ENCODE measurements at regions not wholly inside any gene's neighbourhood (a gene's known extent, or its start where the extent isn't known, plus 50 kb on each side); places are given as distances from the start of the nearest gene placed in this dataset.
"Not testable (repeated sequence)": the region's sequence is repeated elsewhere in the genome, so short reads cannot be mapped to it uniquely, and the experiment has no call there.

DNA sequence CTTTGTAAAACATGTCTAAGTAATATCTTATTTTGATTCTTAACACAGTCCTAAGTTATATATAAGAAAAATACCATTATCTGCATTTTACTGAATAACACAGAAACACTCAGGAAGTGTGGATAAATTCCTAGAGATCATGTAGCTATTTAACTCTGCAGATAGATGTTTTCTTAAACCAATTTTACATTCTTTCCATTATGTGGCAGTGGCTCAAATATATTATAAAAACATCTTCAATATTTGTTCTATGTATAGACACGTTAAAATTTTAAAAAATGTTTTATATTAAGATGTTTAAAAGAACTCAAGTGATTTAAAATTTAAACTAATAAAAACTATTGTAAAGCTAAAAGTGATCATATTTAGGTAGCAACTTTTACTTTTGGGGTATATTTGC is 683.8 kb downstream of the DIPK2A start:
- no peak for DNase-seq

DNA sequence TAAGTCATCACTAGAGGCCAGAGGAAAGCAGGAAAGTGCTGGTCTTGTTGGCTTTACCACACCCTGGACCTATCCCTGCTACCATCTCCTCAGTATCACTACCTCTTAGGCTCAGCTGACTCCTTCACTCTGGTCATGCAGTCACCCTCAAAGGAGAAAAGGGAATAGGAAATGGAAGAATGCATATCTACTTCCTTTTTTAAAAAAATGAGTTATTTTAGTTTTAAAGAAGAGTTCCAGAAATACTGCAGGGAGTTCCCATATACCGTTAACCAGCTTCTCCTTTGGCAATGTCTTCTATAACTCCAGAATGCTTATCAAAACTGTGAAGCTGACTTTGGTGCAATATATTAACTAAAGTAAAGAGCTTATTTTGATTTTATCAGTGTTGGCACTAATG is 688.6 kb downstream of the DIPK2A start:
- no peak for DNase-seq

DNA sequence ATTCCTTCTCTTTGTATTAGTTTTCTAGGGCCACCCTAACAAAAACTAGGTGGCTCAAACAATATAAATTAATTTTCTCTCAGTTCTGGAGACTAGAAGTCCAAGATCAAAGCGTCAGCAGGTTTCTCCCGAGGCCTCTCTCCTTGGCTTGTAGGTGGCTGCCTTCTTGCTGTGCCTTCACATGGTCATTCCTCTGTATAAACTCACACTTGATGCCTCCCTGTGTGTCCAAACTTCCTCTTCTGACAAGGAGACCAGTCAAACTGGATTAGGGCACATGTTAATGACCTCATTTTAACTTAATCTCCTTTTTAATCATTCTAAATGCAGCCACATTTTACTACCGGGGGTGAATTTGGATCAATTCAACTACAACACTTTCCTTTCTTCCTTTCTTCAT is 691.1 kb downstream of the DIPK2A start:
- no peak for DNase-seq

DNA sequence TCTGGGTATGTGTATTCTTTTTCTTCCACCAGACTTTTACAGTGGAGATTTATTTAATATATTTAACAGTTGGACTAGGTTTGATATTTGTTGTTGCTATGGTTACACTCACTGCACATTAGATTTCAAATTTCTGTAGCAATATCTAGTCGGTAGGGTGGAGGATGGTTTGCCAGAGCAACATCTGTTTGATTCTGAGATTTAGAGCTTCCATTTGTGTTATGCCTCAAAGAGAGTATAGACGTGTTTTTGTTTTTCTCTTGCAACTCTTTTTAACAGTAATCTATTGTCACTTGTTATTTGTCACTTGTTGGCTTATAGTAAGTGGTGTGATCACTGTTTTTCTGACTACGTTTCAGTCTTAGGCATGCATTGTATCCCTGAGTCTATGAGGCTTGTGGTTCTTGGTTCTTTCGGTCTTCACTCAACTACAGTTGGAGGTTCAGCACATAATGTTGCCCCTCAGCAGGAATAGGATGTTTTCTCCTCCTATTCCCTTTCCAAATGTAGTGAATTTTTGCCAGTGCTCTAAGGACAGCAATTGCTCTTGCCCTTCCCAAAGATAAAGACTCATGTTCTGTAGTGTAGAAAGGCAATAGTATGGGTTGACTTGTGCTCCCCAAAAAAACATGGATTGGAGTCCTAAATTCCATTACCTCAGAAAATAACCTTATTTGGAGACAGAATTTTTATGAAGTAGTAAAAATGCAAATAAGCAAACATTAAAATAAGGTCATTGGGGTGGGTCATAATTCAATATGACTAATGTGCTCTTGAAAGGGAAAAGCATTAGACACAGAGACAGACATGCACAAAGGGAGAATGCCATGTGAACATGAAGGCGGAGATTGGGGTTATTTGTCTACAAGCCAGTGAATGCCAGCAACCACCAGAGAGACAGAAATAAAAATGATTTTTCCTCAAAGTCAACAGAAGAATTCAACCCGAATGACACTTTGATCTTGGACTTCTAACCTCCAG is 692.1 kb downstream of the DIPK2A start:
- DNase-seq = no peak

DNA sequence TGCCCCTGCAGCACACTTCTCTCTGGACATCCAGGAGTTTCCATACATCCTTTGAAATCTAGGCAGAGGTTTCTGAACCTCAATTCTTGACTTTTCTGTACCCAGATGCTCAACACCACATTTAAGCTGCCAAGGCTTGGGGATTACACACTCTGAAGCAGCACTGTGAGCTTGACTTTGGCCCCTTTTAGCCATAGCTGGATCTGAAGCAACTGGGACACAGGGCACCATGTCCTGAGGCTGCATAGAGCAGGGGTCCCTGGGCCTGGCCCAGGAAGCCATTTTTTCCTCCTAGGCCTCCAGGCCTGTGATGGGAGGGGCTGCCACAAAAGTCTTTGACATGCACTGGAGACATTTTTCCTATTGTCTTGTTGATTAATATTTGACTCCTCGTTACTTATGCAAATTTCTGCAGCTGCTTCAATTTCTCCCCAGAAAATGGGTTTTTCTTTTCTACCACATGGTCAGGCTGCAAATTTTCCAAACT is 694.0 kb downstream of the DIPK2A start:
- DNase-seq = no peak

DNA sequence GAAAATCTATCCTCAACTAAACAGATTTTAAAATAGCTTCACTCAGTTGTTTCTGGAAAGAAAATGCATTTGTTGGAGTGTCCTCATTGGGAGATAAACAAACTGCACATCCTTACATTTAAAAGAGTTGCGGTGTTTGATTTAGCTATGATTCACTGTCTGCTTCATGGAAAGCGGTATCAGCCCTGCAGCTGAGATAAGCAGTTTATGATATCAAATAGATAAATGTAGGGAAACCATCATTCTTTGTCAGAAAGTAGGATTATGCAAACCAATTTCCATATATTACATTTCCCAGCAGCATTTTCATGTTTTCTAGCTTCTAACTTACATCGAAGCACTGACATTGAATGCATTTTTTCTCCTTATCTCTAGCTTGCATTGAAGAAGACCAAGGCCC is 698.9 kb downstream of the DIPK2A start:
- no peak for DNase-seq

DNA sequence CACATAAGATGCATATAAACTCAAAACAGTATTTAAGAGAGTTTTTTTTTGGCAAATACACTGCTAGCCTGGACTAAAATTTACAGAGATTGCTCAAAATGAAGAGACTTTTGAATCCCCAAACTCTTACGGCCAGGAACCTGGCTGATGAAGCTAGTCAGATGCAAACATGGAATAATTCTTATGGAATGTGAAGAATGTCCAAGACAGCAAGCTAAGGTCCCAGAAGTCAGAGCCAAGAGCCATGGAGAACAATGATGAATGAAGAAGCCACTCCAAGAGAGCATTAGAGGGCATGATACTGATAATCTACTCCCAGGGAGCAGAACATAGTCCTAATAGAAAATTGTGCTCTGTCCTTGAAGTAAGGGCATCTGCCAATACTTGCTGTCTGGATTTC is 705.5 kb downstream of the DIPK2A start:
- DNase-seq = no peak

DNA sequence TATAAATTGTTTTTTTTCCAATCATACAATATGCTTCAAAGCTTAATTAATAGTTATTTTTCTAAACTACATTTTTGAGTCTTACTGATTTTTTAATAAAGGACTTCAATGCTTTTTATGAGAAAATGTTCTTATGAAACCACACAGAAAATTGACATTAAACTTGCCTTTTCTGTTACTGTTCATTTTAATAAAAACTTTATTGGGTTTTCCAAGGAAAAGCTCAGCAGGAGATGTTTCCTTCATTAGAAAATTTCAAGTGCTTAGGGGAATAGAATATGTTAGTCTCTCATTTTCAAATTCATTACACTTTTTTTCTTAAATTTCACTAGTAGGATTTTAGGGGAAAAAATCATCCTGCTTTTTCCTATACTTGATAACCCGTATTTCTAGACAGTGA is 711.4 kb downstream of the DIPK2A start:
- no peak for DNase-seq

DNA sequence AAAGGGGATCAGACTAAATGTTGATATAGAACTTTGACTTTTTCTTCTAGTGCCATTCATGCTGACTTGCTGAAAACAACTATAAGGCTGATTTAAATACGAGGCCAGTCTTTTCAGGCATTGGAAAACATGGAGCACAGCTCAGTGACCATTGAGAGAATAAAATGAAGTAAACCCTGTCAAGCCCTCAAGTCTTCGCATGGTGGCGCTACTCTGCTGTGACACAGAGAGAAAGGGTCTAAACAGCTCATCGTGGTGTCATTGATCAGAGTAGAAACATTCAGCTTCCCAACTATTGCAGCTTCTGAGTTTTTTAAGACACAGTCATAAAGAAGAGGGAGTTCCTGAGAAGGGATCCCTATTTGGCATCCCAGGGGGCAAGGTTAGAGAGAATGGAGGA is 716.2 kb downstream of the DIPK2A start:
- DNase-seq = no peak

DNA sequence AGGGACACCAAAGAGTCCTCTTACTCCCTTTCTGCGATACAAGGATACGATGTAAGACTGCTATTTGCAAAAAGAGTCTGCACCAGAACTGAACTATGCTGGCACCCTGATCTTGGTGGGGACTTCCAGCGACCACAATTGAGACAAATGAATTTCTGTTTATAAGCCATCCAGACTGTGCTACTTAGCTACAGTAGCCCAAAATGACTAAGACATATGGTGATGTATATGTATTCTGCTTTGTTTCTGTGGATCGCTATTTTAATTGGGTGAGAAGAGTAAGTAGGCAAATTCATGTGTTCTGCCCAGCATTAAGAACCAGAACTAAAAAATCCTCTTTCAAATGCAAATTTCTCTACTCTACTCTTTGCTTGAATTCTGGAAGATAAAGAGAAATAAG is 720.9 kb downstream of the DIPK2A start:
- no peak for DNase-seq

DNA sequence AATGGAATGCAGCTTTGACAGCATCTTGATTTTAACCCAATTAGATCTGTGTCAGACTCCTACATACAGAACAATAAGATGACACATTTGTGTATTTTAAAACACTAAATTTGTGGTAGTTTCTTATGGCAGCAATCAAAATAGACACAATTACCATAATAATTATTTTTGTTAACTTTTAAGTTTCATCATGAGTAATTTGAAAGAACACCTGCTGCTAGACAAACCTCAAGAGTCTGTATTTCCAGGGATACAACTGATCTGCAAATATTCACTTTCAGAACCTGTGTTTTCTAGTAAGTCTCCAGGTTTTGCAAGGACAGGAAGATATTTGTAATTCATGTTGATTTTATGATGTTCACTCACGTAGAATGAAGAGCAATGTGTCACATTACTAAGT is 736.8 kb downstream of the DIPK2A start:
- no peak for DNase-seq

DNA sequence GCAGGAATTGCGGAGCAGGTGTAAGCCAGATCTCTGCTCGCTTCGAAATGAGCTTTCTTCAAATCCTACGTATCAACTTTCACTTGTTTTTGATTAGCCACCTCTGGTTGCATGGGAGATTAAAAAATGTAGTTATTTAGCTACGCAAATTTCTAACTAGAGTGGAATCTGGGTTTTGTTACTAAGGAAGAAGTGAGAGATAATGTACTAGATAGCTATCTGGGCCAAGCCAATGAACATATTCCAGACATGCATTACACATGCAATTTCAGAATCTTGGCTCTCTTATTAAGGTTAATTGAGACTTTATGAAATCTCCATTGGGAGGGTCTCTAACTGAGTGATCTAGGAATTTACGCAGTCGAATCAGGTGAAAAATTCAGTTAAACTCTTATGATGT is 765.7 kb downstream of the DIPK2A start:
- no peak for DNase-seq

DNA sequence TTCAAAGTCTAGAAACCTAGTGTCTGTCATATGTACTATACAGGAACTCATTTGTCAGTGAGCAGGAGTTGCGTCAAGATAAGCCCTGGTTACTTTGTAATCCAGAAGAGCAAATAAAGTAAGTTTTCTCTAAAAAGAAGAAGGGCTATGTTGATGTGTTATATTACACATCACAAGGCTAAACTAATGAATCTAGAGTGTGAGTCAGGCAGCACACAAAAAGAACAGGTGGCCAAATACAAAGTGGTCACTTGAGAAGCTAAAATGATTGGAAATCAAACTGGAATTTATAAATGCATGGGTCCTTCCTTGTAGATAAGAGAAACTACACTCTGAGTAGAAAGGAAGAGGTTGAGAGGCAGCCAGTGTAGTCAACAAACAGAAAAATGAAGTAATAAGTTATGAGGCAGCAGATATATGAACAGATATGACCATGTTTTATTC is 771.6 kb downstream of the DIPK2A start:
- DNase-seq = no peak

DNA sequence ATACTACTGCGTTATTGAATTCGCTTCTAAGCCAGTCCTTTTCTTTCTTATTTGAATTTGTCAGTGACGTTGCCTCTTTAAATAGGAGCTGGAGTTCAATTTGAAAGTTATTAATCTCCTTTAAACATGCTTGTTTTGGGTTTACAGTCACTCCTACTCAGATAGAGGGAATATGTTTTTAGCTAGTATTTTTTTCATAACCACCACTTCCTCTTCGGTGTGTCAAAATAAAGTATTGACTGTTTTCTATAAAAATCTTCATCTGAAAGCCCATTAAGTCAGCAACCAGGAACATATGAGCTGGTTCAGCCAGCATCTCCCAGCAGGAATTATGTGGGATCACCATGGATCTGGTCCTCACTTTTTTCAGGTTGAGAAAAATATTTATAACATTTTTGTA is 772.9 kb downstream of the DIPK2A start:
- no peak for DNase-seq

DNA sequence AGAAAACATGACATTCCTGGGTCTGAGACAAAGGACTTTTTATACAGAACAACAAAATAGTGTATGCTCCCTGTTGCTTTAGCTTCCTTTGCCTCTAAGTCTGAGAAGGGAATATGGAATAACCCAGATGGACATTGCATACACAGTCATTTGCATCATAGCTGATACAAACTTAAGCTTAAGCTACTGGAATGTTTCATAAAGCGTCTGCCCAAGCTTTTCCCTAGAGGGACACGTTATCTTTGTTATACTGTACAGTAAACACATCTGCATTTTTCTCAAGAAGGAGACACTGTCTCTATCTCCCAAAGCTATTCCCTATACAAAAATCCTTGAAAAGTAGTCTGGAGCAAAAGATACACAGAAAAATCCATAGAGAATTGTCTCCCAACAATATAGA is 775.0 kb downstream of the DIPK2A start:
- no peak for DNase-seq

DNA sequence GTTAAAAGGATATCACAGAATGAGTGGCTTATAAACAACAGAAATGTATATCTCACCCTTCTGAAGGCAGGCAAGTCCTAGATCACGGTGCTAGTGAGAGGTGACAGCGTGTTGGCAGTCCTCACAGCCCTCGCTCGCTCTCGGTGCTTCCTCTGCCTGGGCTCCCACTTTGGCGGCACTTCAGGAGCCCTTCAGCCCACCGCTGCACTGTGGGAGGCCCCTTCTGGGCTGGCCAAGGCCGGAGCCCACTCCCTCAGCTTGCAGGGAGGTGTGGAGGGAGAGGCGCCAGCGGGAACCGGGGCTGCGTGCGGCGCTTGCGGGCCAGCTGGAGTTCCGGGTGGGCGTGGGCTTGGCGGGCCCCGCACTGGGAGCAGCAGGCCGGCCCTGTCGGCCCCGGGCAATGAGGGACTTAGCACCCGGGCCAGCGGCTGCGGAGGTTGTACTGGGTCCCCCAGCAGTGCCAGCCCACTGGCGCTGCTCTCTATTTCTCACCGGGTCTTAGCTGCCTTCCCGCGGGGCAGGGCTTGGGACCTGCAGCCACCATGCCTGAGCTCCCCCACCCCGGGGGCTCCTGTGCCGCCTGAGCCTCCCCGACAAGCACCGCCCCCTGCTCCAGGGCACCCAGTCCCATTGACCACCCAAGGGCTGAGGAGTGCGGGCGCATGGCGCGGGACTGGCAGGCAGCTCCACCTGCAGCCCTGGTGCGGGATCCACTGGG is 778.1 kb downstream of the DIPK2A start:
- DNase-seq = not testable (repeated sequence)

DNA sequence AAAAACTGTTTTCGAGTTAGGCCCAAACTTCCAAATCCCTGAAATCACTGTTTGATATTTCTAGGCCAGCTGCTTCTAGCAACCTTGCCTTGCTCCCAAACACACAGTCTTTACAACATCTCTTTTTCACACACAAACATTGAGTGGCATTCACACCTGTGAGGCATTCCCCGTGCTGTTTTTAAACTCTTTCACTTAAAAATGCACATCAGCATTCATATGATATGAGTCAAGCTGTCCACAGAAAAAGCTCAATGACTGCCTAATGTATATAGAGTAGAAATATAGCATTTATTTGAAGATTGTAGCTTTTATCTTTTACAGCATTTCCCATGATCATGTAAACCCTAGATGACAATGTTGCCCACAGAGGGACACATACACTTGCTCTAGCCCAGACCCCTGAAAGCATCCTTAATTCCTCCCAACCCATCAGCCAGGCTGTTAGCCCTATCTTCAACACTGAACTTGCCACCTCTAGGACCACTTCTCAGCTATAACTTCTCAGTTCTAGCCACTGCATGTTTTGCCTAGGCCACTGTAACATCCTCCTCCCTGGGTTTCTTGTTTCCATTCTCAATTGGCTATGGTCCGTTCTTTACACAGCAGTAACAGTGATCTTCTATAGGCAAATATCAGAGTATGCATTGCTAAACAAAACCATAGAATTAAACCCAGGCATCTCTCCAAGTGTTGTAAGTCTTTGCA is 782.6 kb downstream of the DIPK2A start:
- no peak for DNase-seq

DNA sequence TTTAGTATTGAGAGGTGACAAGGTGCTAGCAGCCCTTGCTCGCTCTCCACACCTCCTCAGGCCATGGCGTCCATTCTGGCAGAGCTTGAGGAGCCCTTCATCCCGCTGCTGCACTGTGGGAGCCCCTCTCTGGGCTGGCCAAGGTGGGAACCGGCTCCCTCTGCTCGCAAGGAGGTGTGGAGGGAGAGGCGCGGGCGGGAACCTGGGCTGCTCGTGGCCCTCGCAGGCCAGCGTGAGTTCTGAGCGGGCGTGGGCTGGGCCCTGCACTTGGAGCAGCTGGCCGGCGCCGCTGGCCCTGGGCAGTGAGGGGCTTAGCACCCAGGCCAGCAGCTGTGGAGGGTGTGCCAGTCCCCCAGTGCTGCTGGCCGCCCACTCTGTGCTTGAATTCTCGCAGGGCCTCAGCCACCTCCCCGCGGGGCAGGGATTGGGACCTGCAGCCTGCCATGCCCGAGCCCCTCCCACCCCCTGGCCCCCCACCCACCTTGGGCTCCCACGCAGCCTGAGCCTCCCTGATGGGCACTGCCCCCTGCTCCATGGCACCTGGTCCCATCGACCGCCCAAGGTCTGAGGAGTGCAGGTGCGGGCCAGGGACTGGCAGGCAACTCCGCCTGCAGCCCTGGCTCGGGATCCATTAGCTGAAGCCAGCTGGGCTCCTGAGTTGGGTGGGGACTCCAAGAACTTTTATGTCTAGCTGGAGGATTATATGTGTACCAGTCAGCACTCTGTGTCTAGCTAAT is 785.2 kb downstream of the DIPK2A start:
- DNase-seq = no peak

DNA sequence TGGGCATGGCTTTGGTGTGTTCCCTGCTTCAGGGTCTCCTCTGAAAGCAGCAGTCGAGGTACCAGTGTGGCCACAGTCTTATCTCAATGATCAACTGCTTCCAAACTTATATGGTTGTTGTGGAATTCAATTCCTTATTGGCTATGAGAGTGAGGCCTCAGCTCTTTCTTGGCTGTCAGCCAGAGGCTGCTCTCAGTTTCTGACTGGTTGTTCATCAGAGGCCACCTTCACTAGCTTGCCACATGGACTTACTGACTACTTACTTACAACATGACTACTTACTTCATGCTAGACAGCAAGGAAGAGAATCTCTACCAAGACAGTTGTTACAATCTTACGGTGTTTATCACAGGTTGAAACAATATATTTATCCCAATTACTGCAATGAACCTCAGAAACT is 789.2 kb downstream of the DIPK2A start:
- no peak for DNase-seq

DNA sequence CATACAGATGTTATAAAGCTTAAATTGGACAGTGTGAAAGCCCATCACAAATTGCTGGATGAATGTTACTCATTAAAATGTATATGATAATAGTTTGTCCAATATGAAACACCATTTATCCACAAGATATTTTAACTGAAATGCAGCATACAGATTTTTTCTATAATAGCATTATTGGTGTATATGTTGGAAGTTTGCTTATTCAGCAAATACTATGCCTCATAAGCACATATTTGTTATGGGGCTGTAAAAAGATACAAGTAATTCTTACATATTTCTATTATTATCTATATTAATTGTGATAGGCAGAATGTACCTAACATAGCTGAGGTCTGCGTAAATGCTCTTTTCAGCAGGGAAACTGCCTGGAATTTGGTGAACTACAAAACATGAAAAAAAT is 790.5 kb downstream of the DIPK2A start:
- no peak for DNase-seq

DNA sequence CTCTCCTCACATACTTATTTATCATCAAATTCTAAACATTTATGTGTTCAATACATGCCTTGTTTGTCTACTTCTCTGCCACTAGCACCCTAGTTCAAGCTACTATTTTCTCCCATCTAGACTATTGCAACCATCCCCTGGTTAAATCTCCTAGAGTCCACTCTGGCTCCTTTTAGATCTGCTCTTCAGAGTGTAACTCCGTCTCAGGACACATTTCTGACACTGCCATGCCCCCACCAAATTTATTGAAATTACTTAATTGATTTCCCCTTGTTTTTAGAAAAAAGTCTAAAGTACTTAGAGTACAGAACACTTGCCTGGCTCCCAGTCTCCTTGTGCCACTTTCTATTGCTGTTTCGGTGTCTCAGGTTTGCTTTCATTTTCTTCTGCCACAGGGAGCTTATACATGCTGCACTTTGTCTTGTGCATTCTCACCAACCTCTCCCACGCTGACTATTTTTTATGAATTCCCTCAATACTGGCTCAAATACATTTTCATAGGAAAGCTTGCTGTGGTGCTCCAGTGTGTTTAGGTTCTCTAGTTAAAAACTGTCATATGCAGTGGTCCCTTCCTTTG is 792.3 kb downstream of the DIPK2A start:
- DNase-seq = no peak

DNA sequence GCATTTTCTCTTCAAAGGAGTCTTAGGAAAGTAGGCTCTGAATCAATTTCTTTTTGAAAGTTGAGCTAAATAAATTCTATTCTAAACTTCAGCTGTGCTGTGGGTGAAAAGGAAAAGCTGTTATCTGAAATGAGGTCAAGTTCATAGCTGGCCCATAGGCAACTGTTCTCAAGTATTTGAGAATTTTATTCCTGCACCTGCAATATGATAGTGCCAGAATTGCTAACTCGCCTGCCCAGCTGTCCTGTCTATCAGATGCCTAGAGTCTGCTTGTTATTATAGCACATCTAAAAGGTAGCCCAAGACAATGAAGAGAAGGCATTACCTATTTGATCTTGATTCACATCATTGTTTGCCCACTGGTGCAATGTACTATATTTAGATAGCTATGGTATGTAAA is 798.7 kb downstream of the DIPK2A start:
- no peak for DNase-seq
